ENCODE measurements at regions not wholly inside any gene's neighbourhood (a gene's known extent, or its start where the extent isn't known, plus 50 kb on each side); places are given as distances from the start of the nearest gene placed in this dataset.

DNA sequence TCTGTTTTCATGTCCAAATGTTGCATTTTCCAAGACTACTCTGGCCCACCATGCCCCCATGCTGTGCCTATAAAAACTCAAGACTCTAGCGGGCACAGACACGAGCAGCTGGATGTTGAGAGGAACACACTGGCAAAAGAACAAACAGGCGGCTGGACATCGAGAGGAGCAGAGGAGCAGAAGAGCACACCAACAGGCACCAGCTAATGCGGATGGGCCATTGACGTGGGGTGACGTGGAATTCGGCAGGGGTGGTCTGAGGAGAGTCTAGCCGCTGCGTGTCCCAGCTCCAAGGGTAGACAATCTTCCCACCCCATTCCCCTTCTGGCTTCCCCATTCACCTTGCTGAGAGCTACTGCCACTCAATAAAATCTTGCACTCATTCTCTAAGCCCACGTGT is 54.4 kb upstream of the SMIM30 start:
- TF ChIP-seq, protein P1, sequence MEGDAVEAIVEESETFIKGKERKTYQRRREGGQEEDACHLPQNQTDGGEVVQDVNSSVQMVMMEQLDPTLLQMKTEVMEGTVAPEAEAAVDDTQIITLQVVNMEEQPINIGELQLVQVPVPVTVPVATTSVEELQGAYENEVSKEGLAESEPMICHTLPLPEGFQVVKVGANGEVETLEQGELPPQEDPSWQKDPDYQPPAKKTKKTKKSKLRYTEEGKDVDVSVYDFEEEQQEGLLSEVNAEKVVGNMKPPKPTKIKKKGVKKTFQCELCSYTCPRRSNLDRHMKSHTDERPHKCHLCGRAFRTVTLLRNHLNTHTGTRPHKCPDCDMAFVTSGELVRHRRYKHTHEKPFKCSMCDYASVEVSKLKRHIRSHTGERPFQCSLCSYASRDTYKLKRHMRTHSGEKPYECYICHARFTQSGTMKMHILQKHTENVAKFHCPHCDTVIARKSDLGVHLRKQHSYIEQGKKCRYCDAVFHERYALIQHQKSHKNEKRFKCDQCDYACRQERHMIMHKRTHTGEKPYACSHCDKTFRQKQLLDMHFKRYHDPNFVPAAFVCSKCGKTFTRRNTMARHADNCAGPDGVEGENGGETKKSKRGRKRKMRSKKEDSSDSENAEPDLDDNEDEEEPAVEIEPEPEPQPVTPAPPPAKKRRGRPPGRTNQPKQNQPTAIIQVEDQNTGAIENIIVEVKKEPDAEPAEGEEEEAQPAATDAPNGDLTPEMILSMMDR (IDR thresholded peaks at IDR 0.05 in 2 of 3, conservative IDR thresholded peaks at IDR 0.05 in 1 of 3; ENCODE audit: control insufficient read depth in 2 of 3, extremely low read depth in 1 of 3, insufficient read depth in 1 of 3, low read depth in 3 of 3, low read length in 3 of 3), result no peak
- TF ChIP-seq CBX3 (IDR thresholded peaks at IDR 0.05; ENCODE audit: borderline replicate concordance, low read depth) (no peak), BRCA1 (IDR thresholded peaks at IDR 0.05; ENCODE audit: low read depth, low read length) (no peak)
- TF ChIP-seq, protein P2, sequence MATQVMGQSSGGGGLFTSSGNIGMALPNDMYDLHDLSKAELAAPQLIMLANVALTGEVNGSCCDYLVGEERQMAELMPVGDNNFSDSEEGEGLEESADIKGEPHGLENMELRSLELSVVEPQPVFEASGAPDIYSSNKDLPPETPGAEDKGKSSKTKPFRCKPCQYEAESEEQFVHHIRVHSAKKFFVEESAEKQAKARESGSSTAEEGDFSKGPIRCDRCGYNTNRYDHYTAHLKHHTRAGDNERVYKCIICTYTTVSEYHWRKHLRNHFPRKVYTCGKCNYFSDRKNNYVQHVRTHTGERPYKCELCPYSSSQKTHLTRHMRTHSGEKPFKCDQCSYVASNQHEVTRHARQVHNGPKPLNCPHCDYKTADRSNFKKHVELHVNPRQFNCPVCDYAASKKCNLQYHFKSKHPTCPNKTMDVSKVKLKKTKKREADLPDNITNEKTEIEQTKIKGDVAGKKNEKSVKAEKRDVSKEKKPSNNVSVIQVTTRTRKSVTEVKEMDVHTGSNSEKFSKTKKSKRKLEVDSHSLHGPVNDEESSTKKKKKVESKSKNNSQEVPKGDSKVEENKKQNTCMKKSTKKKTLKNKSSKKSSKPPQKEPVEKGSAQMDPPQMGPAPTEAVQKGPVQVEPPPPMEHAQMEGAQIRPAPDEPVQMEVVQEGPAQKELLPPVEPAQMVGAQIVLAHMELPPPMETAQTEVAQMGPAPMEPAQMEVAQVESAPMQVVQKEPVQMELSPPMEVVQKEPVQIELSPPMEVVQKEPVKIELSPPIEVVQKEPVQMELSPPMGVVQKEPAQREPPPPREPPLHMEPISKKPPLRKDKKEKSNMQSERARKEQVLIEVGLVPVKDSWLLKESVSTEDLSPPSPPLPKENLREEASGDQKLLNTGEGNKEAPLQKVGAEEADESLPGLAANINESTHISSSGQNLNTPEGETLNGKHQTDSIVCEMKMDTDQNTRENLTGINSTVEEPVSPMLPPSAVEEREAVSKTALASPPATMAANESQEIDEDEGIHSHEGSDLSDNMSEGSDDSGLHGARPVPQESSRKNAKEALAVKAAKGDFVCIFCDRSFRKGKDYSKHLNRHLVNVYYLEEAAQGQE (IDR thresholded peaks at IDR 0.05; ENCODE audit: low read depth, low read length), result no peak
